Superior temporal gyrus (tissue), 1 donor: ENCODE measurements at regions not wholly inside any gene's neighbourhood (a gene's known extent, or its start where the extent isn't known, plus 50 kb on each side); places are given as distances from the start of the nearest gene placed in this dataset.
"Not testable (repeated sequence)": the region's sequence is repeated elsewhere in the genome, so short reads cannot be mapped to it uniquely, and the experiment has no call there.

Source experiments
- DNase-seq: peaks from one replicate; pipeline ENCODE4 v3.0.0-alpha.2; 2016; ENCODE audit errors: extremely low spot score

GRCh38 chr7:138220321-138220720, 144.1 kb downstream of the AKR1D1 start:
- not testable (repeated sequence) for DNase-seq

GRCh38 chr7:138221388-138221787, 145.1 kb downstream of the AKR1D1 start:
- DNase-seq: not testable (repeated sequence)

- DNase-seq: no peak
Measured at GRCh38 chr7:138223402-138223879, 147.2 kb downstream of the AKR1D1 start.

GRCh38 chr7:138226001-138226476, 149.8 kb downstream of the AKR1D1 start:
- DNase-seq: peak; percentile 25

- no peak for DNase-seq
Measured at GRCh38 chr7:138226745-138227279, 150.6 kb downstream of the AKR1D1 start.

GRCh38 chr7:138228119-138228518, 151.9 kb downstream of the AKR1D1 start:
- no peak for DNase-seq

GRCh38 chr7:138228769-138229168, 152.5 kb downstream of the AKR1D1 start:
- no peak for DNase-seq

GRCh38 chr7:138233189-138233588, 156.9 kb downstream of the AKR1D1 start:
- DNase-seq: no peak

- no peak for DNase-seq
Measured at GRCh38 chr7:138235207-138235606, 158.9 kb downstream of the AKR1D1 start.

- no peak for DNase-seq
Measured at GRCh38 chr7:138237995-138238394, 161.7 kb downstream of the AKR1D1 start.

- no peak for DNase-seq
Measured at GRCh38 chr7:138238734-138239659, 162.7 kb downstream of the AKR1D1 start.

GRCh38 chr7:138243430-138243829, 167.2 kb downstream of the AKR1D1 start:
- DNase-seq: no peak

GRCh38 chr7:138243836-138244235, 167.6 kb downstream of the AKR1D1 start:
- DNase-seq: no peak

GRCh38 chr7:138244606-138245005, 168.3 kb downstream of the AKR1D1 start:
- DNase-seq: no peak

- DNase-seq: no peak
Measured at GRCh38 chr7:138245216-138245615, 169.0 kb downstream of the AKR1D1 start.

GRCh38 chr7:138245682-138246081, 169.4 kb downstream of the AKR1D1 start:
- no peak for DNase-seq

- no peak for DNase-seq
Measured at GRCh38 chr7:138246428-138246827, 170.2 kb downstream of the AKR1D1 start.

GRCh38 chr7:138247081-138247480, 170.8 kb downstream of the AKR1D1 start:
- DNase-seq: no peak

GRCh38 chr7:138247568-138248333, 171.5 kb downstream of the AKR1D1 start:
- no peak for DNase-seq

- DNase-seq: no peak
Measured at GRCh38 chr7:138248609-138249008, 172.3 kb downstream of the AKR1D1 start.

GRCh38 chr7:138249975-138250374, 173.7 kb downstream of the AKR1D1 start:
- no peak for DNase-seq

- not testable (repeated sequence) for DNase-seq
Measured at GRCh38 chr7:138252666-138253065, 176.4 kb downstream of the AKR1D1 start.
